Bronchial epithelial cell (primary cell): ENCODE measurements at regions not wholly inside any gene's neighbourhood (a gene's known extent, or its start where the extent isn't known, plus 50 kb on each side); places are given as distances from the start of the nearest gene placed in this dataset.
A peak's percentile ranks its signal among the peaks of the same experiment; 100 is the strongest.
"Not testable (repeated sequence)": the region's sequence is repeated elsewhere in the genome, so short reads cannot be mapped to it uniquely, and the experiment has no call there.

ENCODE experiments used
- DNase-seq: peaks from one replicate; pipeline ENCODE4 v3.0.0-alpha.2; 2010; ENCODE audit warnings: low read depth
- FAIRE-seq: peaks from 2 replicates; lab custom pipeline; 2011; peaks lifted over from hg19 to GRCh38; lab: Jason Lieb, UNC
- H3K27me3 ChIP-seq: 2 replicates; pipeline ENCODE4 v1.5.1; 2011; ENCODE audit warnings: low read length; ENCODE audit not compliant: control insufficient read depth, insufficient read depth
- H3K36me3 ChIP-seq: 2 replicates; pipeline ENCODE4 v1.5.1; 2011; ENCODE audit warnings: low read length; ENCODE audit not compliant: control insufficient read depth, insufficient read depth
- H3K4me3 ChIP-seq: 2 replicates; pipeline ENCODE4 v1.5.1; 2011; ENCODE audit warnings: mild to moderate bottlenecking, low read depth, low read length, control low read depth
- TF ChIP-seq, protein P1 (sequence below): IDR thresholded peaks from 2 replicates; pipeline ENCODE4 v1.5.1; 2011; ENCODE audit warnings: mild to moderate bottlenecking, moderate library complexity, low read length, control low read depth, inconsistent platforms; ENCODE audit not compliant: insufficient read depth, severe bottlenecking

DNA sequence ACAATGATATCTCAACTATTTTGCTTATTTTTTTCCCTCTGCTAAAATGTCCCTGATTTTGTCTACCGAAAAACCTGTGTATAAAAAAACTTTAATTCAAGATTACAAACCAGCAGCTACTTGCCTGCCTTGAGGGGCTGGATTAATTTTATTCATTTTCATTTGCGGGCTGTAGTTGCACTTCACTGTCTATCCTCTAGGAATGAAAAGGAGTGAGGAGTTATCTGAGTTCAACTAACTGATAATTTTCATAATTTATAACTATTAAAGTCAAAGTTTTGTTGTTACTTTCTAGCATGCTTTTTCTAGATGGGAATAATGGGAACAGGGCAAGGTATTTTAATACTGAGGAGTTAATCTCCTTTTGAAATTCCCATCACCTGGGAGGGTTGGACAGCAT, 50.3 kb upstream of the AGTPBP1 start:
- FAIRE-seq: not testable (repeated sequence)

DNA sequence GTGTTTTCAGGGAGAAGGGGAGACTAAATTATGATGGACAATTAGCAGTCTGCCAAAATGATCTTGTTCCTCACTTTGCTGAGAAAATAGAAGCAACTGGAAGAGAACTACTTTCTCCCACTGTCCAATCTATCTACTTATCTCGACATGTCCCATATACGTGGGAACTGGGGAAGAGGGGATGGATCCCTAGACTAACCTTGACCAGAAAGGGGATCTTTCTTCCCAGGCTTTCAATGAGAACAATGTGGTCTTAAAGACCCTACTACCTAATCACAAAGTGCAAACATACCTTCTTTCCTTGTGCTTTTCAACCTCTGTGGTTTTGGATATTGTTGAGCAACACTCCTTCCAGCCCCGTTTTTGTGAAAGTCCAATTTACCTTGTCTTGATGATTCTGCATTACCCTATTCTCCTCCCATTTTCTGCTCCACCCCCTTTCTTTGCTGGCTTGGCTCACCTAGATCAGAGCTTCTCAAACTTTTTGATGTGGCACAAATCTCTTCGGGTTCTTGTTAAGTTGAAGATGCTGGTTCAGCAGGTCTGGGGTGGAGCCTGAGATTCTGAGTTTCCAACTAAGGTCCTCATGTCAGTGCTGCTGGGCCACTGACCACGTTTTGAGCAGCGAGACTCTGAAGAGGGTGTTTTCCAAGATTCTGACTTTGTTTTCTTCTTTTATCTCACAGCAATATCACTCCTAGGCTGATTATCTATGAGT, 61.4 kb upstream of the AGTPBP1 start:
- not testable (repeated sequence) for DNase-seq, H3K4me3 ChIP-seq, H3K36me3 ChIP-seq, H3K27me3 ChIP-seq, FAIRE-seq

More for the DNA sequence above, 50.3 kb upstream of the AGTPBP1 start:
- DNase-seq, H3K36me3 ChIP-seq, H3K27me3 ChIP-seq, H3K4me3 ChIP-seq: not testable (repeated sequence)

DNA sequence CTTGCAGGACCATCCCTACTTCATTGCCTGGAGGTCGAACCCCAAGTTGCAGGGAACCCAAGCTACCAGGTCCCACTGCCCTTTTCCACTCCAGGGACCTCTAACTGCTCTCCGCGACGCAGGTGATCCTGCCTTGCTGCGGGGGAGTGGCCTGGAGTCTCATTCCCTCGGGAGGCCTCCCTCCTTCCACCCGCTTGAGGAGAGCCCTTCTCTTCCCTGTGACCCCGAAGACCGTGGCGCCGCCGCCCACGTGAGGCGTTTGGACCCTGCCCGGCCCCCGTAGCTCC, 63.0 kb upstream of the AGTPBP1 start:
- not testable (repeated sequence) for FAIRE-seq, DNase-seq, H3K36me3 ChIP-seq, H3K27me3 ChIP-seq
- H3K4me3 ChIP-seq: peak overlapping the region; percentile 60

DNA sequence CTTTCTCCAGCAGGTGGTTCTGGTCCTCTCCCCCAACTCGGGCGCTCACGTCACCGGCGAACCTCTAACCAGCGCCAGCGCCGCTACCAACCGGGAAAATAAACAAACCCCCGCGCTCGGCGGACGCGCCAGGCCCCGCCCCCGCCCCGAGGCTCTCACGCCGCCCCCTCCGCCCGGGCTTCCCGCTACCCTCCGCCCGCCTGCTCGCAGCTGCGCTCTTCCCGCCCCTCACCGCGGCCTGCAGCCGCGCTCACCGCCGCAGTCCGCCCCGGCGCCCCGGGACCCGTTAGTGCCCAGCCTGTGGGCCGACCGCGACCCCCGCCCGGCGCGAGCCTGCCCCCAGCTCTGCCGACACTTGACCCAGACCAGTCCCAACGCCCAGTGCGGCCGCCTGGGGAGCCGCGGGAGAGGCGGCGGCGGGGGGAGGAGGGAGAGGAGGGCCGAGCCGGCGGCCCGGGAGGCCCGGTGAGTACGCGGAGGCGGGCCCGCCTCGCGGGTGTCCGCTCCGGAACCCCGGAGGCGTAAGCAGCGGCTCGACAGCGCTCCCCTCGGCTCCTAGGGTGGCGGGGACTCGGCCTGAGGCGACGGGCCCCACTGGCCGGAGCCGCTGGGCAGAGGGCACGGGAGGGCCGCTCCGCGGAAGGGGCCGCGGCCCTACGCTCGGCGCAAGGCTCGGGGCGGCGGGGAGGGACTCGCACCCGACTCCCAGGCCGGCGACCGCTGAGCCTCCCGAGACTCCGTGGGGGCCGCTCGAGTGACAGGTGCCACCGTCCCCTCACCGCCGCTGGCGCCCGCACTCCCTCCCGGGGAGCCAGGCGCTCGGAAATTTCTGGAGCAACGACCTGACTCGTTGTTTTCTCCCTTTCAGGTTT, 63.6 kb upstream of the AGTPBP1 start:
- not testable (repeated sequence) for H3K36me3 ChIP-seq, DNase-seq, FAIRE-seq, H3K27me3 ChIP-seq
- peak overlapping the region; percentile 60 for H3K4me3 ChIP-seq

DNA sequence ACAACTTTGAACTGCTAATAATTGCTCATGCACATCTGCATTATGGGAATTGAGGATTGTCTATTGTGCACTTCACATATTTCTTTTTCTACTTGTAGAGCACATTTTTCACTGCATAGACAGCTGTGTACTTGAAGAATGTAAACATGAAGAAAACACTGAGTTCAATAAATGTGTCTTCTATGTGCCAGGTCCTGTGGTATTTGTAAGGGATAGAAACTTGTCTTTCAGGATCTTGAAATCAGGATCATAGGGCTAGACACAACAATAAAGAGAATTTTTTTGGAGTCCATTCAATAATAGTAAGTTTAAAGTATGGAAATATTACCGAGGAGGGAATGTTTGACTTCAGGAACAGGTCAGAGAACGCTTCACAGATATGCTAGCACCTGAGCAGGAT, 66.6 kb upstream of the AGTPBP1 start:
- not testable (repeated sequence) for H3K4me3 ChIP-seq, H3K27me3 ChIP-seq, H3K36me3 ChIP-seq, FAIRE-seq, DNase-seq

DNA sequence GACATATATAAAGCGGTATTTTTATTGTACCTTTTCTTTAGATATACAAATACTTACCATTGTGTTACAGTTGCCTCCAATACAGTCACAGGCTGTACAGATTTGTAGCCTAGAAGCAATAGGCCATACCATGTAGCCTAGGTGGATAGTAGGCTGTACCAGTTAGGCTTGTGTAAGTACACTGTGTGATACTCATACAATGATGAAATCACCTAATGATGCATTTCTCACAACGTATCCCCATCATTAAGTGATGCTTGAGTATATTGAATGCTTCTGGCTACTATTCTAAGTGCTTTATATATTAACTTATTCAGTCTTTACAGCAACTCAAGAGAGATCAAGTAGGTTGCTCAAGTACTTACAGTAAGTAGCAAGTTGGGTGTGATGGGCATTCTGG, 71.6 kb upstream of the AGTPBP1 start:
- not testable (repeated sequence) for H3K36me3 ChIP-seq, H3K4me3 ChIP-seq, DNase-seq, FAIRE-seq, H3K27me3 ChIP-seq

DNA sequence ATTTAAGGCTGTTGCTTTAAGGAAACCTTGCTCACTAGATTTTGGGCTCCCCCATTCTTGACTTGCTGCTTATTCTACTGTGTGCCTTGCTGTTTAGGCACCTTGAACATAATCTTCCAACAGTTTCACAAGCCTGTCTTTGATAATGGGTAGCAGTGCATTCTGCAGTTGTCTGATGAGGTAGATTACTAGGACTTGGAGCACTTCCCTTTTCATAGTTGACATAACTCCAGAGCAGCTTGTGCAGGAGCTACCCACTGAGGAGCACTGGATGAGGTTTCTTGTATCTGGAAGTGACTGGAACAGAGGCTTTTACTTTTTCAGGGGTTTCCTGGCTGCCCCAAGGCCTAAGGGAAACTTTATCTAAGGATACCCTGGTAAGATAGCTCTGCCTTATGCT, 73.0 kb upstream of the AGTPBP1 start:
- H3K27me3 ChIP-seq, H3K4me3 ChIP-seq, H3K36me3 ChIP-seq, DNase-seq, FAIRE-seq: not testable (repeated sequence)

DNA sequence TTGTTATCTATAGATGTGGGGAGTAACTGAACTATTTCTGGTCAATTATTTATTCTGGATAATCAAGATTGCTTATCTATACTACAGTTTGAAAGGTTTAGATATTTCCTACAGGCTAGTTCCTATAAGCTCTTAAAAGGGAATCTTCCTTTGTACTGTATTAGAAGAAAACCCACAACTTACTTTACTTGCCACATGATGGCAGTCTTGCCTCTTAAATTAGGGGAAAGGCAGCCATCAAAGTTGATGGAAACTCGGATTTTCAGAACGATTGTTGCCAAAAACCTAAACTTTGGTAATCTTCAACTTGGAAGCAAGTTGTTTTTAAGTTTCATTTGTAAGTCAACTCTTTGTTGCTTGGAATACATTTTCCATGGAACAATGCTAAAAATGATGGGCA, 77.2 kb upstream of the AGTPBP1 start:
- FAIRE-seq, DNase-seq, H3K36me3 ChIP-seq, H3K27me3 ChIP-seq, H3K4me3 ChIP-seq: not testable (repeated sequence)
- TF ChIP-seq, protein P1, sequence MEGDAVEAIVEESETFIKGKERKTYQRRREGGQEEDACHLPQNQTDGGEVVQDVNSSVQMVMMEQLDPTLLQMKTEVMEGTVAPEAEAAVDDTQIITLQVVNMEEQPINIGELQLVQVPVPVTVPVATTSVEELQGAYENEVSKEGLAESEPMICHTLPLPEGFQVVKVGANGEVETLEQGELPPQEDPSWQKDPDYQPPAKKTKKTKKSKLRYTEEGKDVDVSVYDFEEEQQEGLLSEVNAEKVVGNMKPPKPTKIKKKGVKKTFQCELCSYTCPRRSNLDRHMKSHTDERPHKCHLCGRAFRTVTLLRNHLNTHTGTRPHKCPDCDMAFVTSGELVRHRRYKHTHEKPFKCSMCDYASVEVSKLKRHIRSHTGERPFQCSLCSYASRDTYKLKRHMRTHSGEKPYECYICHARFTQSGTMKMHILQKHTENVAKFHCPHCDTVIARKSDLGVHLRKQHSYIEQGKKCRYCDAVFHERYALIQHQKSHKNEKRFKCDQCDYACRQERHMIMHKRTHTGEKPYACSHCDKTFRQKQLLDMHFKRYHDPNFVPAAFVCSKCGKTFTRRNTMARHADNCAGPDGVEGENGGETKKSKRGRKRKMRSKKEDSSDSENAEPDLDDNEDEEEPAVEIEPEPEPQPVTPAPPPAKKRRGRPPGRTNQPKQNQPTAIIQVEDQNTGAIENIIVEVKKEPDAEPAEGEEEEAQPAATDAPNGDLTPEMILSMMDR: peak; percentile 16

DNA sequence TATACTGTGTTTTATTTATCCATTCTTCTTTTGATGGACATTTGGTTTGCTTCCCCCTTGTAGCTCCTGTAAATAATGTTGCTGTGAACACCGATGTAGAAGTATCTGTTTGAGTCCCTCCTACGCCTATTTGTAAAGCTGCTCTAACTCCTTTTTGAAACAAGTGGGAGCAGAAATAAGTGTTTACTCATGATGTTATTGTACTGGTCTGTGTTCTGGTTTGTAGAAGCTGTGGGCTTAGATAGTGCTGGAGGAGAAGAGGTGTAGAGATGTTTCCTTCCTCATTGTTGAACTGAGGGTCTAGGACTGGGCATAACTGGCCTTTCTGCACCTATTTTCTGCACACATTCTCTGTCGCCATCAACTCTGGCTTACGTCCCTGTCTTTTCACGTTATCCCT, 78.8 kb upstream of the AGTPBP1 start:
- not testable (repeated sequence) for H3K27me3 ChIP-seq, FAIRE-seq, H3K4me3 ChIP-seq, H3K36me3 ChIP-seq, DNase-seq

DNA sequence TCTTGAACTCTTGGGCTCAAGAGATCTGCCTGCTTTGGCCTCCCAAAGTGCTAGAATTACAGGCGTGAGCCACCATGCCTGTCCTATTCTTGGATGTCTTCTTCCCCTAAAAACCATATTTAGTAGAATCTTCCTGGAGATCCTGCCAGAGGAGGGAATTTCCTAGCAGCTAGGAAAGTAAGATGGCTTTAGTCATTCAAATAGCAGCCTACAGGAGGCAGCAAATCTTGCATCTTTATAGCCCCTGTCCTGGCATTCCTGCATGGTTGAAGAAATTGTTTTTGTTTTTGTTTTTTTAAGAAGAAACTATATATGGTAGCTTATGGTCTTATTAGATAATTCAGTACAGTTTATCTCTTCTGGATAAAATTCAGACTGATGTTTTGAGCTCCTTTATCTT, 83.2 kb upstream of the AGTPBP1 start:
- TF ChIP-seq, protein P1: peak; percentile 43
- DNase-seq: peak; percentile 43
- not testable (repeated sequence) for FAIRE-seq

DNA sequence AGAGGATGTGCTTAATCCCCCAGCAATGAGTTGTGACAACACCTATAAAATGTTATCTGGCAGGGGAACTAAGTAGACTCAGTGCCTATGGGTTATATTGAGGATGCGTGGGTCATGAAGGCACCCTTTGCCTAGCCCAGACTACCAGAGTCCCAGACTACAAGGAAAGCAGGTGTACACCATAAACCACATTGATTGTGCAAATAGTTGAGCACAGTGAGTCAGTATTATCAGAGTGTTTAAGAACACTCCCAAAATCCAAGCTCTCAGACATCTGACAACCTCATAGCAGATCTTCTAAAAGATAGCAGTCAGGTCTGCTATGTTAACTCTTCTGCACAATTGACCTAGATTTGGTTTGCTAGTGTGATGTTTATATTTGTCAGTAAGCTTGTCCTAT, 92.8 kb upstream of the AGTPBP1 start:
- not testable (repeated sequence) for H3K36me3 ChIP-seq, H3K27me3 ChIP-seq, H3K4me3 ChIP-seq
- FAIRE-seq (peak; percentile 47), DNase-seq (peak; percentile 27)

More for the DNA sequence above, 83.2 kb upstream of the AGTPBP1 start:
- not testable (repeated sequence) for H3K27me3 ChIP-seq, H3K4me3 ChIP-seq, H3K36me3 ChIP-seq

DNA sequence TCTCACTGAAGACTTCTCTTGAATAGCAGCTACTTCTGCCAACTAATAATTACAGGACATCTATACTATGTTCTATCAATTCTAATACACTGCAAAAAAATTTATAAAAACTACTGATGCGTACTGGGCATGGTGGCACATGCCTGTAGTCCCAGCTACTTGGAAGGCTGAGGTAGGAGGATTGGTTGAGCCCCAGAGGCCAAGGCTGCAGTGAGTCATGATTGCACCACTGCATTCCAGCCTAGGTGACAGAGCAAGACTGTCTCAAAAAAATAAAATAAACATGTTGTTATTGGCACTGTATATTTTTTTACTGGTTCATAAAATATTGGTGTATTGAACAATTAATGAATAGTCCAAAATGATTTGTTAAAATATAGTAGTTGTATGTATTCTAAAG, 97.0 kb upstream of the NAA35 start:
- not testable (repeated sequence) for H3K27me3 ChIP-seq, H3K36me3 ChIP-seq, FAIRE-seq, H3K4me3 ChIP-seq
- peak; percentile 37 for DNase-seq
